Sigmoid colon (tissue), 3 donors: ENCODE measurements at regions not wholly inside any gene's neighbourhood (a gene's known extent, or its start where the extent isn't known, plus 50 kb on each side); places are given as distances from the start of the nearest gene placed in this dataset.

Experiments used
- POLR2A ChIP-seq, 2 donors: fragments of 450-650 bp; IDR thresholded peaks; one replicate each; pipeline ENCODE4 v1.6.1; 2016; ENCODE audit warnings: antibody characterized with exemption in 2 of 2, mild to moderate bottlenecking in 2 of 2, moderate library complexity in 2 of 2
- TF ChIP-seq, protein P1 (sequence below), 4 experiments: fragments of 450-650 bp in 3 of 4; fragments of 200-600 bp in 1 of 4; IDR thresholded peaks; one replicate each; pipeline ENCODE4 v1.5.1; 2016 to 2019; ENCODE audit warnings: antibody characterized with exemption in 4 of 4, mild to moderate bottlenecking in 3 of 4, moderate library complexity in 2 of 4

DNA sequence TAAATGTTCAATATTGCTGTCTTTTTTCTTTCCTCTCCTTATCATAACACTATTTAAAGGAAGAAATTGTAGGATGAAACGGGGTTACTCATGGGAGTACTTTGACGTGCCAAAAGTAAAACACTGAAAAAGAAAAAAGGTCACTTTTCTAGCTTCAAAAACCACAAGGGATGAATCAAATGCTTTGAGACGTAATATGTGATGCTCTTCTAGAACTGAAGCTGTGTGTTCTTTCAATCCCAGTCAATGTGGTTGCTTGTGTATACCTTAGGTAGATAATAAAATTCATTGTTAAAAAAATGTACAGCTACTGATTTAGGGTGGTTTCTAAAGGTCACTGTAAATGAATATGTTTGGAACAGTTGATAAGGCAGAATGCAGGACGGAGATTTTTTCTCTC lies 538.8 kb upstream of the ZNF717 start:
- TF ChIP-seq POLR2A (IDR thresholded peaks at IDR 0.05): no peak
- TF ChIP-seq, protein P1, sequence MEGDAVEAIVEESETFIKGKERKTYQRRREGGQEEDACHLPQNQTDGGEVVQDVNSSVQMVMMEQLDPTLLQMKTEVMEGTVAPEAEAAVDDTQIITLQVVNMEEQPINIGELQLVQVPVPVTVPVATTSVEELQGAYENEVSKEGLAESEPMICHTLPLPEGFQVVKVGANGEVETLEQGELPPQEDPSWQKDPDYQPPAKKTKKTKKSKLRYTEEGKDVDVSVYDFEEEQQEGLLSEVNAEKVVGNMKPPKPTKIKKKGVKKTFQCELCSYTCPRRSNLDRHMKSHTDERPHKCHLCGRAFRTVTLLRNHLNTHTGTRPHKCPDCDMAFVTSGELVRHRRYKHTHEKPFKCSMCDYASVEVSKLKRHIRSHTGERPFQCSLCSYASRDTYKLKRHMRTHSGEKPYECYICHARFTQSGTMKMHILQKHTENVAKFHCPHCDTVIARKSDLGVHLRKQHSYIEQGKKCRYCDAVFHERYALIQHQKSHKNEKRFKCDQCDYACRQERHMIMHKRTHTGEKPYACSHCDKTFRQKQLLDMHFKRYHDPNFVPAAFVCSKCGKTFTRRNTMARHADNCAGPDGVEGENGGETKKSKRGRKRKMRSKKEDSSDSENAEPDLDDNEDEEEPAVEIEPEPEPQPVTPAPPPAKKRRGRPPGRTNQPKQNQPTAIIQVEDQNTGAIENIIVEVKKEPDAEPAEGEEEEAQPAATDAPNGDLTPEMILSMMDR (IDR thresholded peaks at IDR 0.05): no peak
